Spleen (tissue), 7 donors: ENCODE measurements at regions not wholly inside any gene's neighbourhood (a gene's known extent, or its start where the extent isn't known, plus 50 kb on each side); places are given as distances from the start of the nearest gene placed in this dataset.

ENCODE experiments used
- POLR2A ChIP-seq, 3 donors: fragments of 450-650 bp; IDR thresholded peaks; one replicate each; pipeline ENCODE4 v1.5.1; 2017; ENCODE audit warnings: antibody characterized with exemption in 3 of 3, mild to moderate bottlenecking in 1 of 3
- TF ChIP-seq, protein P1 (sequence below), 11 experiments: fragments of 200-600 bp in 7 of 11; fragments of 450-650 bp in 4 of 11; sonication (generic) in 4 of 11; IDR thresholded peaks in 8 of 11; conservative IDR thresholded peaks in 3 of 11; 1 replicate in 7 of 11; 2 replicates in 4 of 11; pipeline versions ENCODE4 v1.4.0 to v1.8.0; 2016 to 2021; ENCODE audit warnings: antibody characterized with exemption in 11 of 11, inconsistent platforms in 4 of 11, mild to moderate bottlenecking in 1 of 11
- donor health status: DM: no; HTN: no; CAD: no; lungs with moderate emphysema.
- donor health status: DM: no; HTN: no; CAD: no.
- donor health status: DM: no; HTN: no; CAD: no.

- TF ChIP-seq, protein P1, sequence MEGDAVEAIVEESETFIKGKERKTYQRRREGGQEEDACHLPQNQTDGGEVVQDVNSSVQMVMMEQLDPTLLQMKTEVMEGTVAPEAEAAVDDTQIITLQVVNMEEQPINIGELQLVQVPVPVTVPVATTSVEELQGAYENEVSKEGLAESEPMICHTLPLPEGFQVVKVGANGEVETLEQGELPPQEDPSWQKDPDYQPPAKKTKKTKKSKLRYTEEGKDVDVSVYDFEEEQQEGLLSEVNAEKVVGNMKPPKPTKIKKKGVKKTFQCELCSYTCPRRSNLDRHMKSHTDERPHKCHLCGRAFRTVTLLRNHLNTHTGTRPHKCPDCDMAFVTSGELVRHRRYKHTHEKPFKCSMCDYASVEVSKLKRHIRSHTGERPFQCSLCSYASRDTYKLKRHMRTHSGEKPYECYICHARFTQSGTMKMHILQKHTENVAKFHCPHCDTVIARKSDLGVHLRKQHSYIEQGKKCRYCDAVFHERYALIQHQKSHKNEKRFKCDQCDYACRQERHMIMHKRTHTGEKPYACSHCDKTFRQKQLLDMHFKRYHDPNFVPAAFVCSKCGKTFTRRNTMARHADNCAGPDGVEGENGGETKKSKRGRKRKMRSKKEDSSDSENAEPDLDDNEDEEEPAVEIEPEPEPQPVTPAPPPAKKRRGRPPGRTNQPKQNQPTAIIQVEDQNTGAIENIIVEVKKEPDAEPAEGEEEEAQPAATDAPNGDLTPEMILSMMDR (IDR thresholded peaks at IDR 0.05 in 8 of 11, conservative IDR thresholded peaks at IDR 0.05 in 3 of 11), result no peak
- TF ChIP-seq POLR2A (IDR thresholded peaks at IDR 0.05), result no peak
These were observed 543.0 kb downstream of the MAFB start for GRCh38 chr20:40146071-40146470.
